CD4-positive, alpha-beta T cell treated with Interleukin-15 for 4 hours (primary cell): ENCODE measurements at regions not wholly inside any gene's neighbourhood (a gene's known extent, or its start where the extent isn't known, plus 50 kb on each side); places are given as distances from the start of the nearest gene placed in this dataset.

ENCODE experiments used
- DNase-seq: peaks from one replicate; pipeline ENCODE4 v3.0.0-alpha.2; 2020; ENCODE audit warnings: low spot score

- DNase-seq: no peak
These were observed 134.5 kb downstream of the BAMBI start for GRCh38 chr10:28811639-28812349.

GRCh38 chr10:28812384-28813372 lies 135.4 kb downstream of the BAMBI start:
- no peak for DNase-seq

- DNase-seq: no peak
These were observed 138.4 kb downstream of the BAMBI start for GRCh38 chr10:28815681-28816080.

- no peak for DNase-seq
These were observed 145.6 kb downstream of the BAMBI start for GRCh38 chr10:28822719-28823464.

GRCh38 chr10:28823501-28824075 lies 146.3 kb downstream of the BAMBI start:
- no peak for DNase-seq

- DNase-seq: no peak
These were observed 156.0 kb downstream of the BAMBI start for GRCh38 chr10:28833313-28833712.

- DNase-seq: no peak
These were observed 159.1 kb downstream of the BAMBI start for GRCh38 chr10:28836435-28836743.

GRCh38 chr10:28837613-28838390 lies 160.5 kb downstream of the BAMBI start:
- DNase-seq: no peak

GRCh38 chr10:28838908-28839307 lies 161.6 kb downstream of the BAMBI start:
- DNase-seq: no peak

GRCh38 chr10:28839600-28840007 lies 162.3 kb downstream of the BAMBI start:
- DNase-seq: no peak

- DNase-seq: no peak
These were observed 162.9 kb downstream of the BAMBI start for GRCh38 chr10:28840202-28840601.

- no peak for DNase-seq
These were observed 163.7 kb downstream of the BAMBI start for GRCh38 chr10:28840971-28841370.

- no peak for DNase-seq
These were observed 164.3 kb downstream of the BAMBI start for GRCh38 chr10:28841625-28842024.

GRCh38 chr10:28842321-28842720 lies 165.0 kb downstream of the BAMBI start:
- no peak for DNase-seq

GRCh38 chr10:28845009-28845682 lies 167.8 kb downstream of the BAMBI start:
- DNase-seq: no peak

- no peak for DNase-seq
These were observed 172.0 kb downstream of the BAMBI start for GRCh38 chr10:28849309-28849708.

- no peak for DNase-seq
These were observed 172.5 kb downstream of the BAMBI start for GRCh38 chr10:28849821-28850220.

- no peak for DNase-seq
These were observed 173.5 kb downstream of the BAMBI start for GRCh38 chr10:28850784-28851183.

- DNase-seq: no peak
These were observed 175.9 kb downstream of the BAMBI start for GRCh38 chr10:28853195-28853594.

- DNase-seq: no peak
These were observed 179.8 kb downstream of the BAMBI start for GRCh38 chr10:28857164-28857563.

- no peak for DNase-seq
These were observed 181.3 kb downstream of the BAMBI start for GRCh38 chr10:28858646-28859045.
